ENCODE measurements at regions not wholly inside any gene's neighbourhood (a gene's known extent, or its start where the extent isn't known, plus 50 kb on each side); places are given as distances from the start of the nearest gene placed in this dataset.

DNA sequence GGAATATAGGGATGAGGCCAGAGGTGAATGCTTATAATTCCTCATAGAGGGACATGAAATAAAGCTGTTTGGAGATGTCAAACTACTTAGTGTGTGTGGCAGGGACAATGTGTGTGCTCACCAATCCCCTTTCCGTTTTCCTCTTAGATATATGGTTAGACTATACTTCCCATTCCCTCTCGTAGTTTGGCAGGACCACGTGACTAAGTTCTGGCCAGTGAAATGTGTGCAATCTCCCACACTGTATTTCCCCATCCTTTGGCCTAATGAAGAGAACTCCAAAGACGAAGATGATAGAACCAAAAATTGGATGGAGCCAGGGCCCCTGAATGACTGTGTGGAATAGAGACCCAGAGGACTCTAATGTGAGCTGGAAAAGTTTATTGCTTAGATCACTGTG lies 233.4 kb upstream of the KLF4 start:
- DNase-seq, result no peak

DNA sequence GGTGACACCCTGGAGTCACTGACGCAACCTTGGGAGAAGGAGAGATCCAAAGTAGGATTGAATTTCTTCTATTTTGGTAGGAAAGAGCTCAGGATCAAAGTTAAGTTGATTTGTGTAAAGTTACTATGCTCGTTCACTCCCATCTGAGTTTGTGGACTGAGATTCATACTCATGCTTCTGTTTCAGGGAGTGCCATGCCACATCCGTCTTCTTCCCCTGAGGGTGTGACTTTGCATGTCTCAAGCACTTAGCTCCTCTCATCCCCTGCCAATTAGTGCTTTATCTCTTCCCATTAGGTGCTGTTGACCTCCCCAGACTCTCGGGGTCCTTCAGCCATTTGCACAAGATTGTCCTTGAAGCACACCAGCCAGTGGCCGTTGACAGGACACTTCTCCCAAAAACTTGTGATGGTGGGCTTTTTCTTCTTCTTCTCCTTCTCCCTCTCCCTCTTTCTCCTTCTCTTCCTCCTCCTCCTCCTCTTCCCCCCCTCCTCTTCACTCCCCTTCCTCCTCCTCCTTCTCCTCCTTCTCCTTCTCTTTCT lies 232.2 kb upstream of the KLF4 start:
- DNase-seq, result no peak

DNA sequence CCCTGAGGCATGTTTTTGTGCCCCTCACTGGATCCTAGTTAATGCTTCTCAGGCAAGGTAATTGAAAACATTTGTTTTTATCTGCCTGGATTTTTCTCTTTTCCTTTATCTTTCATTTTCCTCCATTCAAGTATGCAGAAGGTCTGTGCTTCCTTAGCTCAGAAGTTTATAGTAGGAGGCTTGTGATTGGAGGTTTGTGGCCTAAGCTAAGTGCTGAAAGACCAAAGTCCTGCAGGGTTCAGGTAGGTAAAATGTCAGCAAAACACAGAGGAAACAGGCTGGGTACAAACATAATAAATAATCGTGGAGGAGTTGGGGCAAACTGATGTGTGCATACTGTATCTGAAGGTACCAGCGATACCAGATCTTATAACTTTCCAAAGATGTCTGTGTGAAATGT lies 230.9 kb upstream of the KLF4 start:
- no peak for DNase-seq

DNA sequence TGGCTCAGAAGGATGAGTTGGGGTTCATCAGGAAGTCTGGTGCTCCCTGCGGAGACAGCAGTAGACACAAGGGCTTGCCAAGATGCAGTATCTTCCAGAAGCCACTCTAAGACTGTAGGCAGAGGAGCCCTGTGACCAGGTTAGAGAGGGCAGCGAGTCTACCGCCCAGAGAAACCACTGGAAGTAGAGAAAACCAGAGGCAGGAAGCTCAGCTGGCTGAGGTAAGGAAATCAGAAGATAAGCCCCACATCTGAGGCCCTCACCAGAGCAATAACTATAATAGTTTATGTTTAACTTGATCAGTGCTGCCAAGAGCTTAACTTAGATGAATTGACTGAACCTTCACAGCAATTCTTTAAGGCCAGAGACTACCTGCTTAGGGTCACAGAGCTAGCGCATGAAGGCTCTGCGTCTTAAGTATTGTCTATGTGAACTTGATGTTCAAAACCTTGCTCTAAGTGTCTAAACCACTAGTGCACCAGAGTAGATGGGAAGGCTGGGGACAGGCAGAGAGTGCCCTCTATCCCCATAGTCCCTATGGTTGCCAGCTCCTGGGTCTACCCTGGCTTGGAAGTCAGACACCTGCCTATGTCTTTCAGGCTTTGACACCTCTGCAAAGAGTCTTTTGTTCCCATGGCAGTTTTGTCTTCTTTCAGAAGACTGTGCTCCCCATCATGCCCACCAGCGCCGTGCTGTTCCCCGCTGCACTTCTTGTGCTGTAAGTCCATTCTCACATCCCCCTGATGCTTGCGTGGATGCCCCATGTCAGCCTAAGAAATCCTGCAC lies 228.2 kb upstream of the KLF4 start:
- DNase-seq, result no peak

DNA sequence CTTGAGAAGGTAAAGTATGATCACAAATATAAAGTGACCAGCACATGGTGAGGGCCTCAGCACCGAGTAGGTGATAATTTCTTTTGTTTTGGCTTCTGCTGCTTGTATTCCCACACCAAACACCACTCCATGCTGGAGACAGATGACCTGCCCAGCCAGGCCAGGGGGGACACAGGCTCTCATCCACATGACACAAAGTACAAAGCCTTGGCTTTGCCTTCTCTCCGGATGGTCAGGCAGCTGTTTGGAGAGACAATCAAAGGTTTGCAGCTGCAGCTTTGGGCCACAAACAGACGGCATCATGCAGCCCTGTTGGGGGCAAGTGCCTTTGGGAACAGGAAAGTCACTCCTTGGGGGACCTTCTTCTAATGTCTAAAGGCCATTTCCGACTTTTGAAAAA lies 226.2 kb upstream of the KLF4 start:
- no peak for DNase-seq

DNA sequence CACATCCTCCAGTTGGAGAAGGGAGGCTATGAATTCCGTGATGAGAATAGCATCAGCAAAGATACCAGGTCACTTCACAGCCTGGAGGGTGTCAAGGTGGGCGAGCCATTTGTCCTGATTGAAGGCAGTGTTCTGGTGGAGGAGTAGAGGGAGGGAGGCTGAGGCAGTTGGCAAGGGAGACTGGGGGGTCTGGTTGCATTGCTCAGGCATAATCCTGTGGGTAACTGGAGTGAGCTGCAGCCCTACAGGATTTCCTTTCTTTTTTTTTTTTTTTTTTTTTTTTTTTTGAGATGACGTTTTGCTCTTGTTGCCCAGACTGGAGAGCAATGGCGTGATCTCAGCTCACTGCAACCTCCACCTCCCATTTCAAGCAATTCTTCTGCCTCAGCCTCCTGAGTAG lies 223.9 kb upstream of the KLF4 start:
- no peak for DNase-seq

DNA sequence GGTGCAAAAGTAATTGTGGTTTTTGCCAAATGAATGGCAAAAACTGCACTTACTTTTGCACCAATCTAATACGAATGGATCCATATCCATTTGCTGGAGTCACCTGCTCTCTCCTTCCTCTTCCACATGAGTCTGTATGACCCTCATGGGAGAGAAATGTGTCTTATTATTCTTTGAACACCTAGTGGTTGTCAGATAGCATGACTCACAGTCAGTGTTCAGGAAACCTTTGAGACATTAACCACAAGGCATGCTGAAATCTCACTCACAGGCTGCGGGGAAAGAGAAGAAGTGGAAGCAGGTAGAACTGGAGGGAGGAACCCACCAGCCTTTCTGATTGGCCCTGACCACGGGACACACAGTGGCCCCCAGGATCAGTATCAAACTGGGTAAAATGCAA lies 222.8 kb upstream of the KLF4 start:
- DNase-seq, result no peak

DNA sequence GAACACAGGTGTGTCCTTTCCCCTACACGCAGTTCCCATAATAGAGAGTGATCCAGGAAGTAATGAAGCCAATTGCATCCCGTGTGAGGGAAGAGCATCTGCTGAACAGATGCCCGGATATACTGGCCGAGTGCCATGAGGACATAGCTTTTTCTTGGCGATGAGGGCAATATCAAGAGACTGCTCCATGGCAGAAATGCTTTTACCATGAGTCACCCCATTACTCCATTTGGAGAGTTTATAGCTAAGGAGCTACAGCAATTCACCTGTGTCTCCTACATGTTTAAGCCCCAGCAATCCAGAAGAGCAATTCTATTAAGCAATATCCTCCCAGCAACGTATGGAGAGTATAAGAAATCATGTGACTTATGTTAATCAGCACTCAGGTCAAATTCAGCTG lies 222.0 kb upstream of the KLF4 start:
- DNase-seq, result no peak

DNA sequence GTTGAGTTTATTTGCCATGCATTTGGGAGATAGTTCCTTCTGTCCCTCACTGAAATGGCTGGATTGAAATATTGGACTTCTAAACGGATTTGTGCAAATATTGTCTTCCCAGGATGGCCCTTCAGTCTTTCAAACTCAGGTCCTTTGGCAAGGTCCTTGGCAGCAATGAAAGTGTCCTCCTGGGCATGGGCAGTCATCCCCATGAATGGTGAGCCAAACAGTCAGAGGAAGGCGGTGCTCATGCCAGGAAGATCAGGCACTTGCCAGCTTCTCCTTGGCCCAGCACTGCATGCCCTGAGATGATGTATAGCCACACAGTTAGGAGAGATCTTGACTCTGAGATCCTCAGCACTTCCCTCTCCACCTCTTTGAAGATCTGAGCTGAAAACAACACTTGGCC lies 221.4 kb upstream of the KLF4 start:
- DNase-seq, result no peak

DNA sequence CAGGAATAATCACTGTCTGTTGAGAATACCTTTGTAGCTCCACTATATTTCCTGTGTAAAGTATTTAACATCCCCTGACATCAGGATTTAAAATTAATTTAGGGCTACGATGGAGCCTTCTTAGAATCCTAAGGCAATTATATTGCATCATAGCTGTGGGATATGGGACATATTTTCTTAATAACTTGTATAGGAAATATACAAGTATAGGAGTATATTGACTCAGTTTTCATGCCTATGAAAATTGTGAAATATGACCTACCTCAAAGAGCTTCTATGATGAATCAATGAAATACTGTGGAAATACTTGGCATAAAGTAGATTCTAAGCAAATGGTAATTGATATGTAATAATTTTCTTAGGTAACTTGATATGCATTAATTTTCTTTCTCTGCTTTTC lies 221.0 kb upstream of the KLF4 start:
- DNase-seq, result no peak

DNA sequence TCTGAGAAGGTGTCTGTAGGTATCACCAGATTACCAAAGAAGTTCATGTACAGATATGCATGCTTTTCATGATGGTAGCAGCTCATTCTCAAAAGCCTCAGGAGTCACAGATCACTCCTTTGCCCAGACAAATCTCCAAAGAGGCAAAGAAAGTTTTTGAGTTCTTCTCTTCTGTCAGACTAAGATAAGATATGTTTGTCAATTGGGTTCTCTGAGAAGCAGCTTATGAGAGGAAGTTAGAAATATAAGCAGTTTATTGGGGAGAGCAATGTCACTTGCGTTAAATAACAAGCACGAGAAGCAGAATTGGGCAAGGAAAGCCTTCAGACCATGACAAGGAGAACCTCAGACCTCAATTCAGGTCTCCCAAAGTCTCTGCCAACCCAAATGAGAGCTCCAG lies 219.2 kb upstream of the KLF4 start:
- no peak for DNase-seq

DNA sequence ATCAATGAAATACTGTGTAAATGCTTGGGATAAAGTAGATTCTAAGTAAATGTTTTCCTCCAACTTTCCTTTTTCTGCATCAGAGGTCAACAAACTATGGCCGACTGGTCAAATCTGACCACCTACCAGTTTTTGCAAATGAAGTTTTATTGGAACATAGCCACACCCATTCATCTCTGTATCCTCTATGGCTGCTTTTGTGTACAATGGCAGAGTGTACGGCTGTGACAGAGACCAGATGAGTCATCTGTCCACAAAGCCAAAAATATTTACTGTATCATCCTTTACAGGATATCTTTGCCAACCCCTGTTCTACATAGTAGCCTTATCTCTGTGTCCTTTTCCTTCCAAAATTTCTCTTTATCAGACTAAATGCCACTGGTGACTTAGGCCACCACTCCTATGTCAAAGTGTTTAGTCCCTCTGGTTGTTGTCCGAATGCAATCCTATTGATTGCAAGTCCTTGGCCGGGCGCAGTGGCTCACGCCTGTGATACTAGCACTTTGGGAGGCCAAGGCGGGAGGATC lies 218.4 kb upstream of the KLF4 start:
- no peak for DNase-seq

DNA sequence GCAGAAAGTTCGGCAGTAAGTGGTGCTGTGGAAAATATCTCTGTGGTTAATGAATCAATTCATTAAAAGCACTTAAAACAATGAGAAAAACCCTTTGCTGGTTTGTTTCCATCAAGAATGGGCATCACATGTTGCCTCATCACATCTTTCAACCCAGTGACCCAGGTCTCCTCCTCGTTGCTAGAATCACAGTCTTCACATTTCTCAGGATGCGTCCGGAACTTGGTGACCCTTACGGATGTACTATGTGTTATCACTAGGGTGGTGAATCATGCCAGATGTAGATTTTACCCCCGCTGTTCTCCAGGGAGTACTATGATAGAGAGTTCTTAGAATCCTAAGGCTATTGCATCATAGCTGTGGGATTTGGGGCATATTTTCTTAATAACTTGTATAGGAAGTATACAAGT lies 217.9 kb upstream of the KLF4 start:
- no peak for DNase-seq

DNA sequence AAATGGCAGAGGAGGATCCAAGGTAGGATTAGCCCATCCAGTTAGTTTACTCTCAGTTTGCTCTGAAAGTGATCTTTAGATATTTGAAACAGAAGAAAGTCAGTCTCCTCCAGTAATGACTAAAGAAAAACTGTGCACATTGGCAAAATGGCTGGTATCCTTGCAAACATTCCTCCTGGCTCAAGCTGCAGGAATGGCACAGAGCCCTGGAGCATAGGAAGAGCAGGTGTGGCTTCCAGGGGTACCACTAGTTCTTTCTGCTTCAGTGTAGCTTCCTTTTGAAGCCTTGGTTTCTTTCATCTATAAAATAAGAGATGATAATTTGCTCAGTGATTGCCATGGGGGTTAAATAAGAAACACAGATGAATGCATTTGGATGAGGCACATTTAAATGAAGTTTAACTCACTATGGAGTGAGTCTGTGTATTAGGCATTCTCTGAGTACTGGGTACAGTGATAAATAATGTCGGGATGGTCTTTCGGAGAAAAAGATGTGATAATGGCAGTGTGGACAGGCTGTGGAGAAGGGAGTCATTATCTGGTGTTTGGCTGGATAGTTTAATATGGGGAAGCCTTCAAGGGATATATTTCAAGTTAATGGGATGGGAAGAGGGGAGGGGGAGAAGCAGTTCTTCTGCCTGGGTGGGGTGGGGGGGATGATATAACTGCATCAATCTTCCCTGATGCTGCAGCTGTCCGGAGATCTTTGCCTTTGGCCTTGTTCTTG lies 217.3 kb upstream of the KLF4 start:
- no peak for DNase-seq

DNA sequence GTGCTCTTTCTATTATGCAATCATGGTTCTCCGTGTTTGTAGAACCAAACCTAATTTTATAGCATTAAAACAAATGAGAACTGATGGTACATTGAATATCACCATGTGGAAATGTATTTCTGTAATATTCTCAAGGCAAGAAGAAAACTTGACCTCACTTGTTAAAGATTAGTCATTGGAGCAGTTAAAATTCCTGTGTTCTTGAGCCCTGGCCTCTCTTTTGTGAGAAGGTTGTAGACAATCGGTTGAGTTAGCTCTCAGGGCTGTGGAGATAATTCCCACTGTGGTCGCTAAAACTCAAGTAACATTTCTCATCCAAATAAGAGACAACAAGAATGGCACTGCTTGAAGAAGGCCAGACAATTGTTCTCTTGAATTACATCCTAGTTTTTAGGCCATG lies 216.0 kb upstream of the KLF4 start:
- DNase-seq, result no peak

DNA sequence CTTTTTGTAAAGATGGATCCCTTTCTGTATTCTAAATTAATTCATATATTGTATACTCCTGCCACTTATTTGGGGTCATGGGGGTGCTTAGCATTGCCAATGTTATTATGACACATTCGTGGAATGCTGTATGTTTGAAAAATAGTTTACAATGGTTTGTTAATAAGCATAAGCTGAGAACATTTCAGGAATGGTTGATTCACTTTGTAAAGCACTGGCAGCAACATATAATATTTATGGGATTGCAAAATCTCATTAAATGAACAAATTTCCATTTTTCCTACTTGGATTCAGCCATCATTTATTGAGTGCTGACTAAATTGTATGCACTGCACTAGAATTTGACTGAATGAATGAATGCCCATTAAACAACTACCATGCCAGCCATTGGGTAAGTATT lies 215.2 kb upstream of the KLF4 start:
- no peak for DNase-seq

DNA sequence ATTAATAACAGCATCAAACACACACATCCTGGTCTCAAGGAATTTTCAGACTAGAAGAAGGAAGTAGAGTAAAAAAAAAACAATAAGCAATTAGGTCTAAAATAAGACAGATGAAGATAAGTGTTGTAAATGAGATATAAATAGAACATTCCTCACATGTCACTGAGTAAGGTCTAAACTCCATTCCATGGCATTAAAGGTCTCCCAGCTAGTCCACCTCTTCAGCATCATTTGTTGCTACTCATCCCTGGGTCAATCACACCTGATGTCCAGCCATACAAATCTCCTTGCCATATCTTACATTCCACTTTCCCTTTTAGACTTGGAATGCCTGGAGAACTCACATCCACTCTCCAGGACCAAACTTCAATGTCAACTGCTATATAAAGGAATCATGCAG lies 214.1 kb upstream of the KLF4 start:
- no peak for DNase-seq

DNA sequence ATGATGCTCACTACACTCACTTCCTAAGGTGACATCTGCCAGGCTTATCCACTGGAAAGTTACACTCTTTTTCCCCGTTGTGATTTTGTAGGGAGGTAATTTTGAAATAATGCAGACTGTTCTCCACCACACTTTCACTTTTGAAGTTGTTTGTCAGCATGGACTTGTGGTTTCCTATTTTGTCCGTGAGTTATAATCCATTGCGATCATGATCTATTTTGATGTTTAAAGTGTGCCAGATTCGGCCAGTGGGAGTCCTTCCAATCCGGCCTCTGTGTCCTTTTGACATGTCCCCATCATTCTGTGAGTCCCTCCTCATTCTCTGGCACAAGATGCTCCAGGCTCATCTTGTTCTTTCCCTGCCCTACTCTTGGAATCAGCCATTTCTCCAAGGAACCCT lies 211.3 kb upstream of the KLF4 start:
- DNase-seq, result no peak

DNA sequence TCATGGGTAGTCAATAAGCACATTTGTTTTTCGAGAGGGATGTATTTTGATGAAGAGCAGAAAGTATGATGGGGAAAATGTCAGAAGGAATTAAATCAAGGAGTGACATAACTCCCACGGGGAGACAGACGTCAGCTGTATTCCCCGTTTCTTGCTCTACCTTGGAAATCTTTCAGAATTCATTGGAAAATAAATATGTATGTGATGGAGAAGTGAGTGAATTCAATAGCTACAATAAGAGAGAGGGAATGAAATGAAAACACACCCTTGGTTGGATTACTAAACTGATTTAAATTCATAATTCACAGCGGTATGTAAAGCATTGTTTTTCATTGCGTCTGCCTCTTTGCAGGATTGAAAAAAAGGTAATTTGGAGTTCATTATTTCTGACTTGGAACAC lies 209.7 kb upstream of the KLF4 start:
- no peak for DNase-seq

DNA sequence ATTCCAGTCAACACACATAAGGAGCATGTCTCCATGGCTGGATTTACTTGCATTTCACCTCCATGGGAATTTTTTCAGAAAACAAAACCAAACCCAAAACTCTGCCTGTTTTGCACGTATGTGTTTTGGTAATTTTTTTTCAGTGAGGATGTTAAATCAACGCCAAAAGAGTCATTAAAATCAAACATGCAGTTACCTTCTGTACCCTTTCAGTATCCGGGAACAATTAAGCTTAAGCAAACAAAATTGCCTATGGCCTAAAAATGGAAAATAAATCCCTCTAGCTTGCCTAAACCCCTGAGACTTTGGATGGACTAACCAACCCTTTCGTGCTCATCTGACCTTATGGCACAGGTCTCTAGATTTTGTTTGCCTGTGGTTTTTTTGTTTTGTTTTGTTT lies 209.2 kb upstream of the KLF4 start:
- DNase-seq, result no peak

DNA sequence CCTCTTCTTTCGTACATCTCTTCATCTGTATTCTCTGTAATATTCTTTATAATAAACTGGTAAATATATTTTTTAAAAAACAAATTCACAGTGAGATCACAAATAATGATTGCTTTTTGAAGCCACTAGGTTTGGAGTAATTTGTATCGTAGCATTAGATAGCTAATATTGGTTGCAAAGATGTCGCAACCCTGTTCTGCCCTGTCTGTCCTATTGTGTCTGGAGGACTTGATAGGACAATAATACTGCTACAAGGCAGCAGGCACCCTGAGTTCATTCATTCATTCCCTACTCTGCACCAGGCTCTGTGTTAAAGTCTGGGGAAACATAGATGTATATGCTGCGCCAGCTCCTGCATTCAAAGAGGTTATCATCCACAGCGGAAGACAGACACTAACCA lies 206.7 kb upstream of the KLF4 start:
- DNase-seq, result no peak

DNA sequence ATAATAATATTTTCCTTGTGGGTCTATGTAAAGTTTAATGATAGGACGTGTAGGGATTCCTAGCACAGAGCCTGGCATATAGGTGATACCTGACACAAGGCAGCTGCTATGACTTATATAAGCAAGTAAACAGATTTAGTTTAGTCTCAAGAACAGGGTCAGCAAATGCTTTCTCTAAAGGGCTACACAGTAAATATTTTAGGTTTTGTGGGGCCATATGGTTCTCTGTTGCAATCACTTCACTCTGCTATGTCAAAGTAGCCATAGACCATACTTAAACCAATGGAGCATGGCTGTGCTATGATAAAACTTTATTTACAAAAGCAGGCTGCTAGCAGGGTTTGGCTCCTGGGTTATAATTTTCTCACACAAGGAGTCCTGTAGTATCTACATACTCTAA lies 204.8 kb upstream of the KLF4 start:
- DNase-seq, result no peak

DNA sequence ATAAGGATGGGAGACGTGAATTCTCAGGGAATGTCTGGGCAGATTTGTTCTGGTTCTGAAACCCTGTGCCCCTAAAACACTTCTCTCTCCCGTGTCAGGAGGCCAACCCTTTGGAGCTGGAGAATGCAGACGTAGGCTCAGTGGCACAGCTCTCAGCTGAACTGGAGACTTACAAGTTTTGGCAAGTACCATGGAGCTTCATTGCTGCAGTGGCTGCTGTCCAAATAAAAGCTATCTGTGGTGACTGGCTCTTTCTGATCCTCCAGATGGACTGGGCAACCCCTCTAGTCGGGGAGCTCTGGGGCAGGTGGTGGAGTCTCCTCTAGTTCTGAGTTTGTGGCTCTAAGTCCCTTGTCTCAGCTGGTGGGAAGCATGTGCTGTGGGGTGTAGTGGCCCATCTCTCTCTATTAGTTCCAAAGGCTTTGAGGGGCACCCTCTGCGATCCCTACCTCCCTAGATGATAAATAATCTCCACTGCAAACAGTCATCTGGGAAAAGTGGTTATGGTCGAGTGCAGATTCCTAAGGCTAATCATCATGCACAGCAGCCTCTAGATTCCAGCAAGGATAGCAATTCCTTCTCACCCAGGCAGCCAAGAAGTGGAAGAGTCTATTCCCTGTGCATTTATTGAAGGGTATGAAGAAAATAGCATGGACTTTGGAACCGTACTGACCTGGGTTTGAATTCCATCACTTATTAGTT lies 204.2 kb upstream of the KLF4 start:
- DNase-seq, result no peak

DNA sequence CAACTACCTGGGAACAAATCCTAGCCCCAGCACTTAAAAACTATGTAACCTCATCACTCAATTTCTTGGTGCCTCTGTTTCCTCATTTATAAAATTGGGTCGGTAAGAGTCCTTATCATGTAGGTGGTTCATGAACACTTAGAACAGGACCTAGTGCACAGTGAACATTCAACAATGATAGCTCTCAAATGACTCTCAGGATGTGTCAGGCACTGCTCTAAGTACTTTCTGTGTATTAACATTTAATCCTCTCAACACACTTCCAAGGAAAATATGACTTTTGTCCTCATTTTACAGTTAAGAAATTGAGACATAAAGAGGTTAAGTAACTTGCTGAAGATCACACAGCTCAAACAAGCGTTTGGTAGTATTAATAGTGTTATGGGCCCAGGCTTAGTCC lies 202.1 kb upstream of the KLF4 start:
- DNase-seq, result no peak

All from CD4-positive, alpha-beta T cell treated with Interleukin-12 subunit alpha and Interleukin-12 subunit beta, for 1 hour (primary cell).